ENCODE measurements at regions not wholly inside any gene's neighbourhood (a gene's known extent, or its start where the extent isn't known, plus 50 kb on each side); places are given as distances from the start of the nearest gene placed in this dataset.

- no peak for TF ChIP-seq POLR2AphosphoS5 (IDR thresholded peaks at IDR 0.05; ENCODE audit: low read depth)
- TF ChIP-seq NANOG (IDR thresholded peaks at IDR 0.05; ENCODE audit: borderline replicate concordance), result no peak
- TF ChIP-seq CTCF (conservative IDR thresholded peaks at IDR 0.05; ENCODE audit: low read depth in 2 of 2), result no peak
Measured at GRCh38 chr1:73662526-73662925, 535.5 kb downstream of the LRRIQ3 start.

Data from GM23338 (cell line).